NOMO-1 (cell line): ENCODE measurements at regions not wholly inside any gene's neighbourhood (a gene's known extent, or its start where the extent isn't known, plus 50 kb on each side); places are given as distances from the start of the nearest gene placed in this dataset.
"Not testable (repeated sequence)": the region's sequence is repeated elsewhere in the genome, so short reads cannot be mapped to it uniquely, and the experiment has no call there.

Experiments used
- DNase-seq, 2 experiments: peaks; one replicate each; lab custom pipeline; 2025; ENCODE audit not compliant: unreplicated experiment in 2 of 2; lab: John Stamatoyannopoulos, UW

DNA sequence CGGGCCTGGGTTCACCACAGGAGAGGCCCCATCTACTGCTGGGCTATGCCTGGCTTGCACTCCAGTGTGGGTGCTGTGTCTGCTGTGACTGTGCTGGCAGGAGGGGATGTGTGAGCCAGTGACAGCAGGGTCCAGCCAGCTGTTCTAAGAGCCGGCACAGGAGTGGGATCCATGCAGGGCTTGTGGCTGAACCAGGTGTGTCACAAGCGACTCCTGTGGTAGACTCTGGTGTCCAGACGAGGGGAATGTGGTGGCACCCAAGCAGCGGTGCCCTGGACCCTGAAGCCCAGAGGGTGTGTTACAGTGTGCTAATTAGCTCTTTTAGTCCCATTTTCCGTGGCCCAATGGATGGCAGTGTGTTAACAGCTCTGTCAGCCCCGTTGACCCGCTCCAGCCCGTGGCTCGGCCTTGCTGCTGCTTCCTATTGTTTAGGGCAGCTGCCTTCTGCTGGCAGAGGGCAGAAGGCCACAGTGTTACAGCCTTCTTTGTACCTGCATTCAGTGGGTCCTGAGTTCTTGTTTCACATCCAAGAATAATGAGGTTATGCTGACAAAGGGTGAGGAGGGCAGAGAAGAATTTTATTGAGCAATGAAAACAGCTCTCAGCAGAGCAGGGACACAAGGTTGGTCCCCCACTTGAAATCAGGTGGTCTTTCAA is 78.5 kb upstream of the RNU6-1 start:
- no peak for DNase-seq

- no peak for DNase-seq
Observed at GRCh38 chr15:67920524-67921240, 80.8 kb upstream of the RNU6-1 start.

DNA sequence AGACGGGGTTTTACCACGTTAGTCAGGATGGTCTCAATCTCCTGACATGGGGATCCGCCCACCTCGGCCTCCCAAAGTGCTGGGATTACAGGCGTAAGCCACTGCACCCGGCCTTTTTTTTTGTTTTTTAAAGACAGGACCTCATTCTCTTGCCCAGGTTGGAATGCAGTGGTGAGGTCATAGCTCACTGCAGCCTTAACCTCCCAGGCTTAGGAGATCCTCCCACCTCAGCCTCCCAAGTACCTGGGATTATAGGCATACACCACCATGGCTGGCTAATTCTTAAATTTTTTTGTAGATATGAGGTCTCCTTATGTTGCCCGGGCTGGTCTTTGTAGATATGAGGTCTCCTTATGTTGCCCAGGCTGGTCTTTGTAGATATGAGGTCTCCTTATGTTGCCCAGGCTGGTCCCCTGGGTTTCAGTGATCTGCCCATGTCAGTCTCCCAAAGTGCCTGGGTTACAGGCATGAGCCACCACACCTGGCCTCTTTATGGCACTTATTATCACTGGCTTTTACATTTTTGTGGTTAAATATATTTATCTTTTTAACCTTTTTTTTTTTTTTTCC is 82.3 kb upstream of the RNU6-1 start:
- DNase-seq = no peak

DNA sequence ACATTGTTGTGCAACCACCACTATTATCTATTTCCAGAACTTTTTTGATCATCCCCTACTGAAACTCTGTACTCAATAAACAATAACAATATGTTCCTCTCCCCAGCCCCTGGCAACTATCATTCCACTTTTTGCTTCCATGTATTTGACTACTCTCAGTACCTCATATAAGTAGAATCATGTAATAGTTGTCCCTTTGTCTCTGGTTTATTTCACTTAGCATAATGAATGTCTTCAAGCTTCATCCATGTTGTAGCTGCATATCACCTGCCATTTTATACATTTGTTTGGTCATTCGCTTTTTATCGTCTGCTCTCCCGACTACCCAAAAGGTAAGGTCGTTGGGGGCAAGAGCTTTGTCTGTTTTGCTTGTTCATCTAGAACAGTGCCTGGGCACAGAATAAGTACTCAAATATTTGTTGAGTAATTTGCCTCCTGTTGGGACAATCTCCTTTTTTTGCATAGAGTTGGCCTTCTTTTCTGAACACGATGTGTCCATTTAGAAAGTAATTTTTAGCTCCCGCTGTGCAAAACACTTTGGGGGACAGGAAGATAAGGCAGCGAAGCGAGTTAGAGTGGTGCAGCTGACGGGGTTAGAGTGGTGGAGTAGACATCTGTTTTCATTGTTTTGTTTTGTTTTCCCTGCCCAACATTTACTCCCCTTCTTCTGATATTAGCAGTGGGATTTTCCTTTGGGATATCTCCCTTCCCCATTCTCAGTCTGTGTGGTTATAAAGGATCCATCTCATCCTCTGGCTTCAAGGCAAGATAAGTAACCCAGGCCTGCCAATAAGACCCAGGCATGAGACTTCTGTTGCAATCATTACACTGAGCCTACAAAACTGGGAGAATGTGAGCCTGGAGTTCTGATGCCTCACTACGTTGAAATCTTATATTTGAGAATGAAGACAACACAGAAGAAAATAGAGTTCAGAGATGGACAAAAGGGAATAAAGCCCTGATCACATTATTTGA is 83.4 kb upstream of the RNU6-1 start:
- no peak for DNase-seq

GRCh38 chr15:67924359-67924974 is 84.6 kb upstream of the RNU6-1 start:
- no peak for DNase-seq

DNA sequence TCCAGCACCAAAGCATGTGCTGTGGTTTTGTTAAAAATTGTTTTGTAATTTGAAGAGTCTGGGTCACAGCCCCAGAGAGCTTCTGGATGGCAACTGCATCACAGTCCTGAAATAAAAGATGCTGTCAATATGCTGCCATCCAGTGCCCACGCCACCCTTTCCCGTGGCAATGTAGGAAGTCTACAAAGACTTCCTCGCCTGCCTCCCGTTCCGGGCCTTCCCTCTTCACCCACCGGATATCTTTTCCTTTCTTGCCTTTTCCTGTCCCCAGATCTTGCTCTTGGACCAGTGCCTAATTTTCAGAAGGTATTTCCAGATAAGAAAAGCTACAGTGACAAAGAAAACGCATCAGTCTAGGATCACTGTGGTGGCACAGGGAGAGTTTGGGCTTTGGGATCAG is 85.3 kb upstream of the RNU6-1 start:
- DNase-seq = no peak

- no peak for DNase-seq
Observed at GRCh38 chr15:67927501-67928168, 87.8 kb upstream of the RNU6-1 start.

DNA sequence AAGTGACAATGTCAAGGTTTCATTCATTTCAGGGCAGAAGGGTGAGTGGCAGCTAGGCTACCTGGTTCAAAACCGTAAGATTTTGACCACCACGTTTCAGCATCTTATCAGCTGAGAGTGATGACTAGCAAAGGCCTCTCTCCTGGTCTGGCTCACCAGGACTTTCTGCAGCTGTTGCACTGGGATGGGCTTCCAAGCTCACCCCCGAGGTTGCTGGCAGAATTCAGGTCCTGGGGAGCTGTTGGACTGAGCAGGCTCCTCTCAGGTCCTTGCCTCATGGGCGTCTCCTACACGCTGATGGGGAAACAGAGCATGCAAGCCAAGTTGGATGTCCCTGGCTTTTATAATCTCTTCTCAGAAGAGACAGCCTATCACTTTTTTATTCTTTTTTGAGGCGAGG is 88.8 kb upstream of the RNU6-1 start:
- no peak for DNase-seq

- DNase-seq = no peak
Observed at GRCh38 chr15:67930720-67931119, 90.9 kb upstream of the RNU6-1 start.

DNA sequence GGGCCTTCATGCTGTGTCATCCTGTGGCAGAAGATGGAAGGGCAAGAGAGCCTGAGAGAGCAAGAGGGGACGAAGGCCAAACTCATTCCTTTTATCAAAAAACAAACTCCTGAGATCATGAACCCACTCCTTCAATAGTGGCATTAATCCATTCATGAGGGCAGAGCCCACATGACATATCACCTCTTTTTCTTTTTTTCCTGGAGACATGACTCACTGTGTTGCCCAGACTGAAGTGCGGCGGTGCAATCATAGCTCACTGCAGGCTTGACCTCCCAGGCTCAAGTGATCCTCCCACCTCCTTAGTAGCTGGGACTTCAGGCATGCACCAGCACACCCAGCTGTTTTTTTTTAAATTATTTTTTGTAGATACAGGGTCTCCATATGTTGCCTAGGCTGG is 92.0 kb upstream of the RNU6-1 start:
- DNase-seq = no peak

DNA sequence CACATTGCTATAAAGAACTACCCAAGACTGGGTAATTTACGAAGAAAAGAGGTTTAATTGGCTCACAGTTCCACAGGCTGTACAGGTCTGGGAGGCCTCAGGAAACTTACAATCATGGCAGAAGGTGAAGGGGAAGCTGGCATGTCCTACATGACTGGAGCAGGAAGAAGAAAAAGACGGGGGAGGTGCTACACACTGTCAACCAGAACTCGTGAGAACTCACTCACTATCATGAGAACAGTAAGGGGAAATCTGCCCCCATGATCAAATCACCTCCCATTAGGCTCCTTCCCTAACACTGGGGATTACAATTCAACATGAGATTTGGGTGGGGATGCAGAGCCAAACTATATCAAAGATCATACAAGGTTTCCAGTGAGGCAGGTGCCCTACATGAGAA is 94.3 kb upstream of the RNU6-1 start:
- not testable (repeated sequence) for DNase-seq

DNA sequence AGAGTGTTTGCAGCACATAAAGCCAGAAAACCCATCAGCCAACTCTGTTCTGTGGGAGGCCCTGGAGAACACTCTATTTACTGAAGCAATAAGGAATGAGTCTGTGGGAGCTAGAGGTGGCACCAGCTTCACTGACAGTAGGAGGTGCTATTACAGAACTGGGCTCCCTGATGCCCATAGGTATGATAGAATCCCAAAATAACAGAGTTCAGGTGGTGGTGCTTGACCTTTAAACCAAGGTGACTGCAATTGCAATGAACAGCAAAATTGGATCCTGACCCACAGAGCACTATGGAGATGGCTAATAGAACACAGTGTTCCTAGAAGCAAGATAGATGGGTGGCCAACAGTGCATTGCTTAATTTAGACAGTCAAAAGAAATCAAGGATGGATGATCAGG is 95.4 kb upstream of the RNU6-1 start:
- no peak for DNase-seq

DNA sequence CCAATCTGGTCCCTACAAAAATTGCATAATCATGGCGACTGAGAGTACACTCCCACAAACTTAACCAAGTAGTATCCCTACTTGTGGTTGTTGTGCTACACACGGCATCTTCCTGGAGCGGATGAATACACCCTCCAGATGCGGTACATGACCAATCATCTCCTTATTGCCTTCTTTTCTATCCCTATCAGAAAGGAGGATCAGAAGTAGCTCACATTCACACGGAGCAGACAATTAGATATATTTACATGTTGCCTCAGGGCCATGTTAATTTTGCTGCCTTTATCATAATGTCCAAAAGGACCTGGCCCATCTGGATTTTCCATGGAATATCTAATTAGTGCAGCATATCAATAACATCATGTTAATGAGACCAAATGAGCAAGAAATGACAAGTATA is 96.4 kb upstream of the RNU6-1 start:
- DNase-seq = no peak

DNA sequence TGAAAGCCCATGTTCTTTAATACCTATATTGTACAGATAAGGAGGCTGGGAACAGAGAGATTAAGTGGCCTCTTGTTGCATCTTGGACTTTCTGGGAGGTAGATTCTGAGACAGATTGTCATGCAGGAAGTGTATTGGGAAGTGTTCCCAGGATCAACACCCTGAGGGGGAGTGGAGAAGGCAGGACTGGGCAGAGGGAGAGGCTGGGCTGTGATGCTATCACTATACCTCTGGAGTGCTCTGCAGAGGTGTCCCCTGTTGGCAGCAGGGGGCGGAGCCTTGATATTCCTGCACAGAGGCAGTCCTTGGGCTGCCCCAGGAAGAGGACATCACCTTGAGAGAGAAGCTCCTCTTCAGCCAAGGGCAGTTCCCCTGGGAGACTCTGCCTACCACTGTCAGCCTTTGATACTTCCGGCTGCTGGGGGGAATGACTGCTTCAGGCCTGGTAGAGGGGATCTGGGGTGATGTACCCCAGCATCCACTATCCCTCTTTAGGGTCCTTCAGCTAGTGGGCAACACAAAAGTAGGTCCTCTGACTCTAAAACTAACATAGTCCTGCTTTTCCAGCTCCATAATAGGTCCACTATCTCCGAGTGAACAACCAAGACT is 97.4 kb upstream of the RNU6-1 start:
- no peak for DNase-seq

DNA sequence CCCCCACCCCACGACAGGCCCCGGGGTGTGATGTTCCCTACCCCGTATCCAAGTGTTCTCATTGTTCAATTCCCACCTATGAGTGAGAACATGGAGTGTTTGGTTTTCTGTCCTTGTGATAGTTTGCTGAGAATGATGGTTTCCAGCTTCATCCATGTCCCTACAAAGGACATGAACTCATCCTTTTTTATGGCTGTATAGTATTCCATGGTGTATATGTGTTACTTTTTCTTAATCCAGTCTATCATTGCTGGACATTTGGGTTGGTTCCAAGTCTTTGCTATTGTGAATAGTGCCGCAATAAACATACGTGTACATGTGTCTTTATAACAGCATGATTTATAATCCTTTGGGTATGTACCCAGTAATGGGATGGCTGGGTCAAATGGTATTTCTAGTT is 99.3 kb upstream of the RNU6-1 start:
- not testable (repeated sequence) for DNase-seq

DNA sequence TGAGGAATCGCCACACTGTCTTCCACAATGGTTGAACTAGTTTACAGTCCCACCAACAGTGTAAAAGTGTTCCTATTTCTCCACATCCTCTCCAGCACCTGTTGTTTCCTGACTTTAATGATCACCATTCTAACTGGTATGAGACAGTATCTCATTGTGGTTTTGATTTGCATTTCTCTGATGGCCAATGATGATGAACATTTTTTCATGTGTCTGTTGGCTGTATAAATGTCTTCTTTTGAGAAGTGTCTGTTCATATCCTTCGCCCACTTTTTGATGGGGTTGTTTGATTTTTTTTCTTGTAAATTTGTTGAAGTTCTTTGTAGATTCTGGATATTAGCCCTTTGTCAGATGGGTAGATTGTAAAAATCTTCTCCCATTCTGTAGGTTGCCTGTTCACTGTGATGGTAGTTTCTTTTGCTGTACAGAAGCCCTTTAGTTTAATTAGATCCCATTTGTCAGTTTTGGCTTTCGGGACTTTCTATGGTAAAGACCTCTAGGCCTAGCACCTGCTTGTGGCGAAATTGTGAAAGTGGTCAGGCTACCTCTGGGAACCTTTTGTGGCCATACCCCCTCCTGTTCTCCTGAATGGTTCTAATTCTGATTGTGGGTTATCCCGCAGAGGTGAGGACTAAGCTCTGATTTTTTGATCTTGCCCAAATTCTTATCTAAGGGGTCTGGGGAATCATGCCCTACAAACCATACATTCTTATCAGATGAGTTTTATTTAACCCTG is 99.9 kb upstream of the RNU6-1 start:
- not testable (repeated sequence) for DNase-seq

DNA sequence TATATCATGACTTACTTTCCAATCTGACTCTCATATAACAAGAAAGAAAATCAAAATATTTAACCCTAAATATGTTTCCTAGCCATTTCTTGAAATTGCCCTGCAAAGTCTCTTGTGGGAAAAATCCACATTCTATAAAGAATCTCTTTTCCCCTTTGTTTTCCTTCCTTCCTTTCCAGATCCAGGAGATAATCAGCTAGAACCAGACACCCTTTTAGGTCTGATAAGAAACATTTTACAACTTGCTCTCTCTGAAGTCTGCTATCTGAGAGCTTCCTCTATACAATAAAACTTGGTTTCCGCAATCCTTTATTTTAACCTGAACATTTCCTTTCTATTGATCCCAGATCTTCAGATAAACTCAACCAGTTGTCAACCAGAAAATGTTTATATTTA is 100.5 kb upstream of the RNU6-1 start:
- no peak for DNase-seq

DNA sequence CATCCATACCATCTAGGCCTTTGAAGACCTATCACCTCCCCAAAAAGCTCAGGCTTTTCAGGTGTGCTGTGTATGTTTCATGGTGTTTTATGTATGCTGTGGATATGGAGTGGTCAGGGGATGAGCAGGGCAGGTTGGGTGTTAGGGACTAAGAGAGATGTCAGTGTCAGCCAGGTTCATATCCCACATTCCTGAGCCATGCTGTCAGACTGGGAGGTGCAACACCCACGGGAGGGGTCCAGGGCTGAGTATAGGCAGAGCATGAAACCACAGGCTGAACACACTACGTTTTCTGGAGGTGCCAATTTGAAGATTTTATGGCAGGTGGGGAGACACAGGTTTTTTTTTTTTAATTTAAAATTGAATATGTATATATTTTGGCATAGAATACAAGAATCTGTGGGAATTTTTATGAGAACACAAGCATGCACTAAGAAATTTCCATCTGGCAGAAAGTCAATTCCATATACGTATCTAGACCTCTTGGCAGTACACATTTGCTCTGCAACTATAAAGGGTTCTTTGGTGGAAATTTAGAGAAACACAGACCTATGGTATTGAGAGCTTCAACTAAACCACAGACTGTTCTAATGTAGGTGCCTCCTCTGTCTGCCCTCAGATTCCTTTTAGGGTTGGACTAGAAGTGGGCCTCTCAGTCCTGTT is 101.9 kb upstream of the RNU6-1 start:
- DNase-seq = no peak

GRCh38 chr15:67943475-67943874 is 103.6 kb upstream of the RNU6-1 start:
- DNase-seq = no peak
